GM21528 (cell line): ENCODE measurements at regions not wholly inside any gene's neighbourhood (a gene's known extent, or its start where the extent isn't known, plus 50 kb on each side); places are given as distances from the start of the nearest gene placed in this dataset.

ENCODE experiments used
- ATAC-seq: cut with Tn5 transposase; IDR thresholded peaks from one replicate; pipeline ENCODE4 v1.9.1; 2021; ENCODE audit warnings: mild to moderate bottlenecking, moderate library complexity; ENCODE audit not compliant: unreplicated experiment, low FRiP score

GRCh38 chr14:66435683-66436082, 50.5 kb upstream of the CCDC196 start:
- no peak for ATAC-seq
